Liver (tissue), 3 donors: ENCODE measurements at regions not wholly inside any gene's neighbourhood (a gene's known extent, or its start where the extent isn't known, plus 50 kb on each side); places are given as distances from the start of the nearest gene placed in this dataset.

ENCODE experiments used
- JUND ChIP-seq, 2 donors: IDR thresholded peaks; 2 replicates each; pipeline ENCODE4 v1.6.1; 2016; ENCODE audit warnings: antibody characterized with exemption in 2 of 2
- MAX ChIP-seq: IDR thresholded peaks from 2 replicates; pipeline ENCODE4 v1.6.1; 2016; ENCODE audit warnings: antibody characterized with exemption
- RAD21 ChIP-seq, 2 donors: IDR thresholded peaks; 2 replicates each; pipeline ENCODE4 v1.6.1; 2016; ENCODE audit warnings: antibody characterized with exemption in 2 of 2, mild to moderate bottlenecking in 2 of 2
- SP1 ChIP-seq: IDR thresholded peaks from 2 replicates; pipeline ENCODE4 v1.6.1; 2018; ENCODE audit warnings: antibody characterized with exemption, mild to moderate bottlenecking
- TF ChIP-seq, protein P1 (sequence below): fragments of 150-350 bp; IDR thresholded peaks from 2 replicates; pipeline ENCODE4 v1.5.1; 2017; ENCODE audit warnings: improper control_type of control experiment, low read depth, low read length; ENCODE audit not compliant: missing input control
- donor health status: healthy.
- donor health status: healthy.

GRCh38 chr2:104041351-104041750, 812.6 kb upstream of the POU3F3 start:
- TF ChIP-seq, protein P1, sequence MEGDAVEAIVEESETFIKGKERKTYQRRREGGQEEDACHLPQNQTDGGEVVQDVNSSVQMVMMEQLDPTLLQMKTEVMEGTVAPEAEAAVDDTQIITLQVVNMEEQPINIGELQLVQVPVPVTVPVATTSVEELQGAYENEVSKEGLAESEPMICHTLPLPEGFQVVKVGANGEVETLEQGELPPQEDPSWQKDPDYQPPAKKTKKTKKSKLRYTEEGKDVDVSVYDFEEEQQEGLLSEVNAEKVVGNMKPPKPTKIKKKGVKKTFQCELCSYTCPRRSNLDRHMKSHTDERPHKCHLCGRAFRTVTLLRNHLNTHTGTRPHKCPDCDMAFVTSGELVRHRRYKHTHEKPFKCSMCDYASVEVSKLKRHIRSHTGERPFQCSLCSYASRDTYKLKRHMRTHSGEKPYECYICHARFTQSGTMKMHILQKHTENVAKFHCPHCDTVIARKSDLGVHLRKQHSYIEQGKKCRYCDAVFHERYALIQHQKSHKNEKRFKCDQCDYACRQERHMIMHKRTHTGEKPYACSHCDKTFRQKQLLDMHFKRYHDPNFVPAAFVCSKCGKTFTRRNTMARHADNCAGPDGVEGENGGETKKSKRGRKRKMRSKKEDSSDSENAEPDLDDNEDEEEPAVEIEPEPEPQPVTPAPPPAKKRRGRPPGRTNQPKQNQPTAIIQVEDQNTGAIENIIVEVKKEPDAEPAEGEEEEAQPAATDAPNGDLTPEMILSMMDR, result no peak
- no peak for TF ChIP-seq RAD21 (IDR thresholded peaks at IDR 0.05)
- no peak for TF ChIP-seq MAX
- no peak for TF ChIP-seq JUND (IDR thresholded peaks at IDR 0.05)
- TF ChIP-seq SP1, result no peak
